ENCODE measurements at regions not wholly inside any gene's neighbourhood (a gene's known extent, or its start where the extent isn't known, plus 50 kb on each side); places are given as distances from the start of the nearest gene placed in this dataset.

DNA sequence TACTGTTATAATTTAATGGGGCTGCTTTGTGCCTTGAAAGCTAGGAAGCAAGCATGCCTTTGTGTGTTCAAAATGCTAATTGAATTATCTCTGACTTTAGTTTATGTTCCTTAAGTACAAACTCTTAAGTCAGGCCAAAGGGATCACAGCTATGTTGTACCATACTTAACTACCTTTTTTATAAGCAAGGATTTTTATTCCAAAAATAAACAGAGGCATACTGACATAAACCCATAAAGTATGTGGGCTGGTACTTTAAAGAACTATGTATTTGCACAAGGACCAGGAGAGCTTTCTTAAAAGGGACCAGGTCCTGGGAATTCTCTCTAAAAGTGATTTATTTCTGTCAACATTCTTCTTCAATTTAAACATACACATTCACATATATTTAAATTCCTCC, 57.8 kb upstream of the HCCS start:
- H3K4me1 ChIP-seq (ENCODE audit: control insufficient read depth, low read length): no peaks in the 10 kb centered on the region
- H3F3A ChIP-seq (ENCODE audit: control insufficient read depth, insufficient read depth): no peaks in the 10 kb centered on the region
- H3K9me2 ChIP-seq (replicated peaks; ENCODE audit: control insufficient read depth, low read length): no peaks in the 10 kb centered on the region
- H3K9me3 ChIP-seq (ENCODE audit: control insufficient read depth, insufficient read depth, low read length): no peaks in the 10 kb centered on the region
- H3K27ac ChIP-seq (ENCODE audit: low read depth, low read length): no peak overlapping the region
- H4K20me1 ChIP-seq (ENCODE audit: control insufficient read depth, insufficient read depth, low read depth, low read length): no peaks in the 10 kb centered on the region
- TF ChIP-seq, protein P1, sequence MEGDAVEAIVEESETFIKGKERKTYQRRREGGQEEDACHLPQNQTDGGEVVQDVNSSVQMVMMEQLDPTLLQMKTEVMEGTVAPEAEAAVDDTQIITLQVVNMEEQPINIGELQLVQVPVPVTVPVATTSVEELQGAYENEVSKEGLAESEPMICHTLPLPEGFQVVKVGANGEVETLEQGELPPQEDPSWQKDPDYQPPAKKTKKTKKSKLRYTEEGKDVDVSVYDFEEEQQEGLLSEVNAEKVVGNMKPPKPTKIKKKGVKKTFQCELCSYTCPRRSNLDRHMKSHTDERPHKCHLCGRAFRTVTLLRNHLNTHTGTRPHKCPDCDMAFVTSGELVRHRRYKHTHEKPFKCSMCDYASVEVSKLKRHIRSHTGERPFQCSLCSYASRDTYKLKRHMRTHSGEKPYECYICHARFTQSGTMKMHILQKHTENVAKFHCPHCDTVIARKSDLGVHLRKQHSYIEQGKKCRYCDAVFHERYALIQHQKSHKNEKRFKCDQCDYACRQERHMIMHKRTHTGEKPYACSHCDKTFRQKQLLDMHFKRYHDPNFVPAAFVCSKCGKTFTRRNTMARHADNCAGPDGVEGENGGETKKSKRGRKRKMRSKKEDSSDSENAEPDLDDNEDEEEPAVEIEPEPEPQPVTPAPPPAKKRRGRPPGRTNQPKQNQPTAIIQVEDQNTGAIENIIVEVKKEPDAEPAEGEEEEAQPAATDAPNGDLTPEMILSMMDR (IDR thresholded peaks at IDR 0.05; ENCODE audit: low read depth, low read length, poor library complexity, severe bottlenecking): no peak
- no peak overlapping the region for H3K4me2 ChIP-seq (ENCODE audit: low read length)
- no peak overlapping the region for H3K4me3 ChIP-seq (ENCODE audit: low read length)
- no peaks in the 10 kb centered on the region for H3K36me3 ChIP-seq (ENCODE audit: control insufficient read depth, low read length)
- H3K27me3 ChIP-seq (ENCODE audit: control insufficient read depth, low read length): no peaks in the 10 kb centered on the region
- no peaks in the 10 kb centered on the region for H3K79me2 ChIP-seq (ENCODE audit: control insufficient read depth, low read length)

- no peaks in the 10 kb centered on the region for H3K9me3 ChIP-seq (ENCODE audit: control insufficient read depth, insufficient read depth, low read length)
- no peaks in the 10 kb centered on the region for H3F3A ChIP-seq (ENCODE audit: control insufficient read depth, insufficient read depth)
- H3K4me2 ChIP-seq (ENCODE audit: low read length): no peak overlapping the region
- no peaks in the 10 kb centered on the region for H4K20me1 ChIP-seq (ENCODE audit: control insufficient read depth, insufficient read depth, low read depth, low read length)
- no peaks in the 10 kb centered on the region for H3K9me2 ChIP-seq (replicated peaks; ENCODE audit: control insufficient read depth, low read length)
- no peaks in the 10 kb centered on the region for H3K79me2 ChIP-seq (ENCODE audit: control insufficient read depth, low read length)
- no peak overlapping the region for H3K27ac ChIP-seq (ENCODE audit: low read depth, low read length)
- no peaks in the 10 kb centered on the region for H3K27me3 ChIP-seq (ENCODE audit: control insufficient read depth, low read length)
- no peaks in the 10 kb centered on the region for H3K4me1 ChIP-seq (ENCODE audit: control insufficient read depth, low read length)
- TF ChIP-seq, protein P1 (IDR thresholded peaks at IDR 0.05; ENCODE audit: low read depth, low read length, poor library complexity, severe bottlenecking): no peak
- no peak for TF ChIP-seq EZH2phosphoT487 (IDR thresholded peaks at IDR 0.05; ENCODE audit: borderline replicate concordance, low read length)
- H3K36me3 ChIP-seq (ENCODE audit: control insufficient read depth, low read length): no peaks in the 10 kb centered on the region
- H3K4me3 ChIP-seq (ENCODE audit: low read length): no peak overlapping the region
Observed at GRCh38 chrX:11056322-11057176, 54.6 kb upstream of the HCCS start.

DNA sequence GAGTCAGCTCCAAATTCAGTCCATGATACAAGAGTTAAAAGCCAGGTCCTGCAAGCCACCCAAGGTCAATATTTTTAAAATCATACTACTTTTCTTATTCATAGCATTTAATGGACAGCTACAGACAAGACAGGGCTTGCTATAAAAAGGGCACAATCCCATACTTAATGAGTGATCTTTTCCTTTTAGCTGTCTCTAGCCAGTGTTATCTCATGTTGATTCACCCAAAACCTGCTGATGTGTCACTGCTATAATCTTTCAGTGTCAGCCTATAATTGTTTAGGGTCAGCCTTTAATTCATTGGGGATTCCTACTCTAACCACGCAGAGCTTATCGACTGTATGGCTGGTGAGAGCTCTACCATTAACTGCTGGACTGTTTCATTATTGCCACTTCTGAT, 51.2 kb upstream of the HCCS start:
- no peak for TF ChIP-seq EZH2phosphoT487 (IDR thresholded peaks at IDR 0.05; ENCODE audit: borderline replicate concordance, low read length)
- TF ChIP-seq, protein P1 (IDR thresholded peaks at IDR 0.05; ENCODE audit: low read depth, low read length, poor library complexity, severe bottlenecking): no peak
- H3K27ac ChIP-seq (ENCODE audit: low read depth, low read length): no peak overlapping the region
- no peak overlapping the region for H3K4me3 ChIP-seq (ENCODE audit: low read length)
- no peaks in the 10 kb centered on the region for H4K20me1 ChIP-seq (ENCODE audit: control insufficient read depth, insufficient read depth, low read depth, low read length)
- H3K9me2 ChIP-seq (replicated peaks; ENCODE audit: control insufficient read depth, low read length): no peaks in the 10 kb centered on the region
- no peaks in the 10 kb centered on the region for H3K79me2 ChIP-seq (ENCODE audit: control insufficient read depth, low read length)
- H3K4me1 ChIP-seq (ENCODE audit: control insufficient read depth, low read length): no peaks in the 10 kb centered on the region
- no peaks in the 10 kb centered on the region for H3K9me3 ChIP-seq (ENCODE audit: control insufficient read depth, insufficient read depth, low read length)
- H3K4me2 ChIP-seq (ENCODE audit: low read length): no peak overlapping the region
- no peaks in the 10 kb centered on the region for H3K36me3 ChIP-seq (ENCODE audit: control insufficient read depth, low read length)
- H3K27me3 ChIP-seq (ENCODE audit: control insufficient read depth, low read length): no peaks in the 10 kb centered on the region
- no peaks in the 10 kb centered on the region for H3F3A ChIP-seq (ENCODE audit: control insufficient read depth, insufficient read depth)

Measured in DOHH2 (cell line).